Liver (tissue), 8 donors: ENCODE measurements at regions not wholly inside any gene's neighbourhood (a gene's known extent, or its start where the extent isn't known, plus 50 kb on each side); places are given as distances from the start of the nearest gene placed in this dataset.

Source experiments
- DNase-seq: peaks from one replicate; pipeline ENCODE4 v3.0.0-alpha.2; 2017; ENCODE audit warnings: low spot score
- H3K27ac ChIP-seq, 2 donors: one replicate each; pipeline ENCODE4 v1.7.0; 2013; ENCODE audit warnings: inconsistent platforms in 2 of 2, low read length in 2 of 2, control low read depth in 1 of 2, low read depth in 1 of 2, mild to moderate bottlenecking in 1 of 2
- H3K27me3 ChIP-seq, 4 donors: one replicate each; pipeline versions ENCODE4 v1.6.1 to v1.7.0; 2013; ENCODE audit warnings: low read length in 3 of 4, inconsistent platforms in 1 of 4, mild to moderate bottlenecking in 1 of 4, moderate library complexity in 1 of 4; ENCODE audit not compliant: control insufficient read depth in 4 of 4, insufficient read depth in 4 of 4
- H3K36me3 ChIP-seq, 4 donors: one replicate each; pipeline versions ENCODE4 v1.6.1 to v1.7.0; 2013; ENCODE audit warnings: low read length in 3 of 4, mild to moderate bottlenecking in 3 of 4, low read depth in 1 of 4, moderate library complexity in 1 of 4; ENCODE audit not compliant: control insufficient read depth in 4 of 4, insufficient read depth in 3 of 4
- H3K4me1 ChIP-seq, 4 donors: one replicate each; pipeline versions ENCODE4 v1.6.1 to v1.7.0; 2013; ENCODE audit warnings: low read length in 3 of 4, mild to moderate bottlenecking in 3 of 4, moderate library complexity in 1 of 4; ENCODE audit not compliant: control insufficient read depth in 4 of 4, insufficient read depth in 4 of 4
- H3K4me3 ChIP-seq, 3 donors: one replicate each; pipeline versions ENCODE4 v1.6.1 to v1.7.0; 2013; ENCODE audit warnings: low read length in 3 of 3, control low read depth in 1 of 3, low read depth in 1 of 3, mild to moderate bottlenecking in 1 of 3
- H3K9ac ChIP-seq, 2 donors: one replicate each; pipeline ENCODE4 v1.7.0; 2013; ENCODE audit warnings: low read length in 2 of 2, mild to moderate bottlenecking in 2 of 2, moderate library complexity in 2 of 2, control low read depth in 1 of 2, low read depth in 1 of 2
- H3K9me3 ChIP-seq, 4 donors: one replicate each; pipeline versions ENCODE4 v1.6.1 to v1.7.0; 2013; ENCODE audit warnings: low read length in 3 of 4; ENCODE audit not compliant: control insufficient read depth in 4 of 4
- EGR1 ChIP-seq, 2 donors: IDR thresholded peaks; 2 replicates each; pipeline ENCODE4 v1.6.1; 2016 to 2018; ENCODE audit warnings: antibody characterized with exemption in 2 of 2, low read depth in 2 of 2
- FOXA1 ChIP-seq: IDR thresholded peaks from 2 replicates; pipeline ENCODE4 v1.6.1; 2016; ENCODE audit warnings: antibody characterized with exemption
- FOXA2 ChIP-seq: IDR thresholded peaks from 2 replicates; pipeline ENCODE4 v1.6.1; 2016; ENCODE audit warnings: antibody characterized with exemption
- GABPA ChIP-seq, 2 donors: IDR thresholded peaks in 1 of 2; conservative IDR thresholded peaks in 1 of 2; 2 replicates each; pipeline ENCODE4 v1.6.1; 2016; ENCODE audit warnings: antibody characterized with exemption in 2 of 2, mild to moderate bottlenecking in 1 of 2, moderate library complexity in 1 of 2
- HNF4A ChIP-seq, 2 donors: conservative IDR thresholded peaks; 2 replicates each; pipeline ENCODE4 v1.6.1; 2016; ENCODE audit warnings: antibody characterized with exemption in 2 of 2, mild to moderate bottlenecking in 2 of 2
- HNF4G ChIP-seq: IDR thresholded peaks from 2 replicates; pipeline ENCODE4 v1.6.1; 2016; ENCODE audit warnings: antibody characterized with exemption
- JUND ChIP-seq, 2 donors: IDR thresholded peaks; 2 replicates each; pipeline ENCODE4 v1.6.1; 2016; ENCODE audit warnings: antibody characterized with exemption in 2 of 2
- NR2F2 ChIP-seq: IDR thresholded peaks from 2 replicates; pipeline ENCODE4 v1.6.1; 2016; ENCODE audit warnings: antibody characterized with exemption
- RAD21 ChIP-seq, 2 donors: IDR thresholded peaks; 2 replicates each; pipeline ENCODE4 v1.6.1; 2016; ENCODE audit warnings: antibody characterized with exemption in 2 of 2, mild to moderate bottlenecking in 2 of 2
- RXRA ChIP-seq, 2 donors: IDR thresholded peaks; 2 replicates each; pipeline ENCODE4 v1.6.1; 2017 to 2018; ENCODE audit warnings: antibody characterized with exemption in 2 of 2, mild to moderate bottlenecking in 1 of 2
- SP1 ChIP-seq: IDR thresholded peaks from 2 replicates; pipeline ENCODE4 v1.6.1; 2018; ENCODE audit warnings: antibody characterized with exemption, mild to moderate bottlenecking
- TAF1 ChIP-seq: conservative IDR thresholded peaks from 2 replicates; pipeline ENCODE4 v1.6.1; 2016; ENCODE audit warnings: antibody characterized with exemption, mild to moderate bottlenecking
- YY1 ChIP-seq: IDR thresholded peaks from 2 replicates; pipeline ENCODE4 v1.6.1; 2016; ENCODE audit warnings: antibody characterized with exemption, mild to moderate bottlenecking
- WGBS: extraction: QIAGEN DNeasy Blood & Tissue Kit; methylation state at CpG from one replicate; pipeline ENCODE4 v1.1.7; 2013; 5-methylcytosine and 5-hydroxymethylcytosine counted together
- TF ChIP-seq, protein P1 (sequence below): fragments of 150-350 bp; IDR thresholded peaks from 2 replicates; pipeline ENCODE4 v1.5.1; 2017; ENCODE audit warnings: improper control_type of control experiment, low read depth, low read length; ENCODE audit not compliant: missing input control
- TF ChIP-seq, protein P2 (sequence below): IDR thresholded peaks from 2 replicates; pipeline ENCODE4 v1.6.1; 2016; ENCODE audit warnings: antibody characterized with exemption, mild to moderate bottlenecking
- TF ChIP-seq, protein P3 (sequence below): IDR thresholded peaks from 2 replicates; pipeline ENCODE4 v1.6.1; 2016; ENCODE audit warnings: antibody characterized with exemption
- TF ChIP-seq, protein P4 (sequence below): IDR thresholded peaks from 2 replicates; pipeline ENCODE4 v1.6.1; 2016; ENCODE audit warnings: antibody characterized with exemption
- TF ChIP-seq, protein P5 (sequence below): IDR thresholded peaks from 2 replicates; pipeline ENCODE4 v1.6.1; 2016; ENCODE audit warnings: antibody characterized with exemption
- donor health status: healthy.
- donor health status: healthy.
- donor health status: healthy.
- donor health status: healthy.
- donor health status: healthy.

DNA sequence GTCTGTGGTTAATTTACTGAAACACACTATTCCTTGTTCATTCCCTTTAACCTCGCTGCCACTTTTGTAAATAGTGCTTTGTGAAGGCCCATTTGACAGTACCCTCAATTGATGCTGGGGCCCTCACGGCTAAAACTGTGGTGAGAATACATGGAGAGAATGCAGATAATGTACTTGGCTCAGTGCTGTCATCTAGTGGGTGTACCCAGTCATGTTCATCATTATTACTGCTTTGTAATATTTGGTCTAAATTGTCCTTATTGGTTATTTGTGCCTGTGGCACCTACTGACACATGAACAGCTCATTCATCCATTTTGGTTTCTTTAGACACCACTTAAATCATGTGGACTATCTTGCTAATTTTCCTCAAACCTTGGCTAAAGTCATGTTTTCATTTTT, 543.6 kb downstream of the EDEM1 start:
- H3K9ac ChIP-seq: no peak overlapping the region
- DNase-seq: no peak
- H3K9me3 ChIP-seq: no peaks in the 10 kb centered on the region
- WGBS: 20% methylated on average over 2 of the region's 2 CpGs
- no peak overlapping the region for H3K27ac ChIP-seq
- TF ChIP-seq, protein P1, sequence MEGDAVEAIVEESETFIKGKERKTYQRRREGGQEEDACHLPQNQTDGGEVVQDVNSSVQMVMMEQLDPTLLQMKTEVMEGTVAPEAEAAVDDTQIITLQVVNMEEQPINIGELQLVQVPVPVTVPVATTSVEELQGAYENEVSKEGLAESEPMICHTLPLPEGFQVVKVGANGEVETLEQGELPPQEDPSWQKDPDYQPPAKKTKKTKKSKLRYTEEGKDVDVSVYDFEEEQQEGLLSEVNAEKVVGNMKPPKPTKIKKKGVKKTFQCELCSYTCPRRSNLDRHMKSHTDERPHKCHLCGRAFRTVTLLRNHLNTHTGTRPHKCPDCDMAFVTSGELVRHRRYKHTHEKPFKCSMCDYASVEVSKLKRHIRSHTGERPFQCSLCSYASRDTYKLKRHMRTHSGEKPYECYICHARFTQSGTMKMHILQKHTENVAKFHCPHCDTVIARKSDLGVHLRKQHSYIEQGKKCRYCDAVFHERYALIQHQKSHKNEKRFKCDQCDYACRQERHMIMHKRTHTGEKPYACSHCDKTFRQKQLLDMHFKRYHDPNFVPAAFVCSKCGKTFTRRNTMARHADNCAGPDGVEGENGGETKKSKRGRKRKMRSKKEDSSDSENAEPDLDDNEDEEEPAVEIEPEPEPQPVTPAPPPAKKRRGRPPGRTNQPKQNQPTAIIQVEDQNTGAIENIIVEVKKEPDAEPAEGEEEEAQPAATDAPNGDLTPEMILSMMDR: peak; percentile 19
- TF ChIP-seq, protein P2, sequence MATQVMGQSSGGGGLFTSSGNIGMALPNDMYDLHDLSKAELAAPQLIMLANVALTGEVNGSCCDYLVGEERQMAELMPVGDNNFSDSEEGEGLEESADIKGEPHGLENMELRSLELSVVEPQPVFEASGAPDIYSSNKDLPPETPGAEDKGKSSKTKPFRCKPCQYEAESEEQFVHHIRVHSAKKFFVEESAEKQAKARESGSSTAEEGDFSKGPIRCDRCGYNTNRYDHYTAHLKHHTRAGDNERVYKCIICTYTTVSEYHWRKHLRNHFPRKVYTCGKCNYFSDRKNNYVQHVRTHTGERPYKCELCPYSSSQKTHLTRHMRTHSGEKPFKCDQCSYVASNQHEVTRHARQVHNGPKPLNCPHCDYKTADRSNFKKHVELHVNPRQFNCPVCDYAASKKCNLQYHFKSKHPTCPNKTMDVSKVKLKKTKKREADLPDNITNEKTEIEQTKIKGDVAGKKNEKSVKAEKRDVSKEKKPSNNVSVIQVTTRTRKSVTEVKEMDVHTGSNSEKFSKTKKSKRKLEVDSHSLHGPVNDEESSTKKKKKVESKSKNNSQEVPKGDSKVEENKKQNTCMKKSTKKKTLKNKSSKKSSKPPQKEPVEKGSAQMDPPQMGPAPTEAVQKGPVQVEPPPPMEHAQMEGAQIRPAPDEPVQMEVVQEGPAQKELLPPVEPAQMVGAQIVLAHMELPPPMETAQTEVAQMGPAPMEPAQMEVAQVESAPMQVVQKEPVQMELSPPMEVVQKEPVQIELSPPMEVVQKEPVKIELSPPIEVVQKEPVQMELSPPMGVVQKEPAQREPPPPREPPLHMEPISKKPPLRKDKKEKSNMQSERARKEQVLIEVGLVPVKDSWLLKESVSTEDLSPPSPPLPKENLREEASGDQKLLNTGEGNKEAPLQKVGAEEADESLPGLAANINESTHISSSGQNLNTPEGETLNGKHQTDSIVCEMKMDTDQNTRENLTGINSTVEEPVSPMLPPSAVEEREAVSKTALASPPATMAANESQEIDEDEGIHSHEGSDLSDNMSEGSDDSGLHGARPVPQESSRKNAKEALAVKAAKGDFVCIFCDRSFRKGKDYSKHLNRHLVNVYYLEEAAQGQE: no peak
- TF ChIP-seq RAD21 (IDR thresholded peaks at IDR 0.05): peak; percentile 34 to 46
- TF ChIP-seq, protein P3, sequence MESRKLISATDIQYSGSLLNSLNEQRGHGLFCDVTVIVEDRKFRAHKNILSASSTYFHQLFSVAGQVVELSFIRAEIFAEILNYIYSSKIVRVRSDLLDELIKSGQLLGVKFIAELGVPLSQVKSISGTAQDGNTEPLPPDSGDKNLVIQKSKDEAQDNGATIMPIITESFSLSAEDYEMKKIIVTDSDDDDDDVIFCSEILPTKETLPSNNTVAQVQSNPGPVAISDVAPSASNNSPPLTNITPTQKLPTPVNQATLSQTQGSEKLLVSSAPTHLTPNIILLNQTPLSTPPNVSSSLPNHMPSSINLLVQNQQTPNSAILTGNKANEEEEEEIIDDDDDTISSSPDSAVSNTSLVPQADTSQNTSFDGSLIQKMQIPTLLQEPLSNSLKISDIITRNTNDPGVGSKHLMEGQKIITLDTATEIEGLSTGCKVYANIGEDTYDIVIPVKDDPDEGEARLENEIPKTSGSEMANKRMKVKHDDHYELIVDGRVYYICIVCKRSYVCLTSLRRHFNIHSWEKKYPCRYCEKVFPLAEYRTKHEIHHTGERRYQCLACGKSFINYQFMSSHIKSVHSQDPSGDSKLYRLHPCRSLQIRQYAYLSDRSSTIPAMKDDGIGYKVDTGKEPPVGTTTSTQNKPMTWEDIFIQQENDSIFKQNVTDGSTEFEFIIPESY: no peak
- H3K4me1 ChIP-seq: no peaks in the 10 kb centered on the region
- H3K27me3 ChIP-seq: peaks cover 0 to 2% (median 0%) of the 10 kb centered on the region in 4 donors
- H3K4me3 ChIP-seq: no peak overlapping the region
- H3K36me3 ChIP-seq: no peaks in the 10 kb centered on the region

DNA sequence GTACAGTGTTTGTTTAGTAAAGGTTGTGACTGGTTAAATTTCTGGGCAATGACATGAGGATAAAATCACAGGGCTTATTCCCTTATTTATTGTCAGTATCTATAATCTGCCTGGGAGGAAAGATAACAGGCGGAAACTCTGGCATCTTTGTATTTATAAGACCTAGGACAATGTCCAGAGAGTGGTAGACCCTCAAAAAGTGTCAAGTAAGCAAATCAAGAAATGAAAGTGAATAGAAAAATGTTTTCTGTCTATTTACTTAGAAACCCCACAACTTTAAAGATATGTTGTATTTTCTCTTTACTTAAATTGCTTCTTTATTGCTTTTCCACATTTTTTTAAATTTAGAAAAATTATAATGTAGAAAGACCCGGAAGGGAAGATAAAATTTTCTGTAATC, 544.6 kb downstream of the EDEM1 start:
- H3K4me1 ChIP-seq: no peaks in the 10 kb centered on the region
- no peaks in the 10 kb centered on the region for H3K27me3 ChIP-seq
- DNase-seq: no peak
- WGBS: 72% methylated on average over 2 of the region's 2 CpGs
- no peaks in the 10 kb centered on the region for H3K36me3 ChIP-seq
- H3K27ac ChIP-seq: no peak overlapping the region
- H3K9me3 ChIP-seq: no peaks in the 10 kb centered on the region
- TF ChIP-seq GABPA (IDR thresholded peaks at IDR 0.05 in 1 of 2, conservative IDR thresholded peaks at IDR 0.05 in 1 of 2): no peak
- no peak for TF ChIP-seq EGR1 (IDR thresholded peaks at IDR 0.05; ENCODE audit: low read depth in 2 of 2)
- TF ChIP-seq, protein P1: no peak
- TF ChIP-seq, protein P2: no peak
- TF ChIP-seq HNF4G: no peak
- TF ChIP-seq RAD21 (IDR thresholded peaks at IDR 0.05): no peak
- no peak for TF ChIP-seq HNF4A (conservative IDR thresholded peaks at IDR 0.05)
- TF ChIP-seq, protein P4, sequence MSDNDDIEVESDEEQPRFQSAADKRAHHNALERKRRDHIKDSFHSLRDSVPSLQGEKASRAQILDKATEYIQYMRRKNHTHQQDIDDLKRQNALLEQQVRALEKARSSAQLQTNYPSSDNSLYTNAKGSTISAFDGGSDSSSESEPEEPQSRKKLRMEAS: no peak
- TF ChIP-seq YY1: no peak
- TF ChIP-seq JUND (IDR thresholded peaks at IDR 0.05): no peak
- TF ChIP-seq, protein P5, sequence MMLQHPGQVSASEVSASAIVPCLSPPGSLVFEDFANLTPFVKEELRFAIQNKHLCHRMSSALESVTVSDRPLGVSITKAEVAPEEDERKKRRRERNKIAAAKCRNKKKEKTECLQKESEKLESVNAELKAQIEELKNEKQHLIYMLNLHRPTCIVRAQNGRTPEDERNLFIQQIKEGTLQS: no peak
- no peak for TF ChIP-seq NR2F2
- no peak for TF ChIP-seq TAF1
- TF ChIP-seq FOXA2: no peak
- TF ChIP-seq RXRA (IDR thresholded peaks at IDR 0.05): no peak
- no peak for TF ChIP-seq SP1
- TF ChIP-seq FOXA1: no peak
- no peak overlapping the region for H3K4me3 ChIP-seq
- H3K9ac ChIP-seq: no peak overlapping the region
